K562 (cell line): ENCODE measurements at regions not wholly inside any gene's neighbourhood (a gene's known extent, or its start where the extent isn't known, plus 50 kb on each side); places are given as distances from the start of the nearest gene placed in this dataset.

Source experiments
- ATAC-seq: fragments of 200-7000 bp; cut with Tn5 transposase; 3 replicates; pipeline ENCODE4 v1.9.1; 2020; ENCODE audit warnings: moderate library complexity
- BruUV-seq: library from RNA; stranded (reverse); fragments of 400-500 nt; replicated peaks from 2 replicates; lab custom pipeline; 2021; lab: Mats Ljungman, UMichigan
- CTCF ChIA-PET: fragments of 300-600 bp; formaldehyde crosslinking; extraction: SDS; loops from one replicate; lab custom pipeline; 2021; ENCODE audit warnings: low intra/inter-chr PET ratio; lab: Yijun Ruan, JAX
- POLR2A ChIA-PET: fragments of 300-600, 350-650 bp; sonication (Branson Sonifier 250); formaldehyde crosslinking; extraction: SDS; loops from one replicate; lab custom pipeline; 2021; ENCODE audit warnings: antibody characterized with exemption, inconsistent platforms; lab: Yijun Ruan, JAX
- DNase-seq, 4 experiments: peaks; one replicate each; pipeline versions ENCODE4 v3.0.0 to v3.0.0-alpha.2; 2011 to 2018; ENCODE audit warnings: low spot score in 3 of 4, mixed read lengths in 3 of 4; ENCODE audit errors: extremely low read depth in 1 of 4
- FAIRE-seq: peaks from 2 replicates; lab custom pipeline; 2011; peaks lifted over from hg19 to GRCh38; lab: Jason Lieb, UNC
- H2AFZ ChIP-seq: 2 replicates; pipeline ENCODE4 v1.6.0; 2011; ENCODE audit warnings: low read depth, low read length, control low read depth, inconsistent platforms
- H3K27ac ChIP-seq: fragments of 200-600 bp; 3 replicates; pipeline ENCODE4 v1.8.0; 2011; ENCODE audit warnings: low read depth, mild to moderate bottlenecking, control low read depth, inconsistent platforms, low read length, moderate library complexity, mixed read lengths; ENCODE audit errors: extremely low read depth
- H3K27me3 ChIP-seq, 2 experiments: fragments of 300-600 bp in 1 of 2; 2 replicates in 1 of 2; 3 replicates in 1 of 2; pipeline versions ENCODE4 v1.6.0 to v1.8.0; 2011; ENCODE audit warnings: inconsistent platforms in 2 of 2, low read length in 2 of 2, mild to moderate bottlenecking in 1 of 2, mixed read lengths in 1 of 2, moderate library complexity in 1 of 2; ENCODE audit not compliant: control insufficient read depth in 2 of 2, insufficient read depth in 2 of 2
- H3K36me3 ChIP-seq: fragments of 300-600 bp; 3 replicates; pipeline ENCODE4 v1.8.0; 2011; ENCODE audit warnings: mild to moderate bottlenecking, low read length, inconsistent platforms; ENCODE audit not compliant: control insufficient read depth, insufficient read depth
- H3K4me1 ChIP-seq, 2 experiments: fragments of 200-600 bp in 1 of 2; replicated peaks in 1 of 2; 2 replicates in 1 of 2; 3 replicates in 1 of 2; pipeline versions ENCODE4 v1.5.1 to v1.8.0; 2011; ENCODE audit warnings: inconsistent platforms in 2 of 2, low read length in 2 of 2, mild to moderate bottlenecking in 1 of 2, mixed read lengths in 1 of 2, moderate library complexity in 1 of 2; ENCODE audit not compliant: control insufficient read depth in 2 of 2, insufficient read depth in 2 of 2
- H3K4me2 ChIP-seq: 2 replicates; pipeline ENCODE4 v1.6.1; 2011; ENCODE audit warnings: low read length, control low read depth, inconsistent platforms, mixed read lengths; ENCODE audit not compliant: insufficient read depth
- H3K4me3 ChIP-seq: fragments of 200-600 bp; sonication (generic), shearing (Covaris generic); 2 replicates; pipeline ENCODE4 v1.5.1; 2016; ENCODE audit warnings: control low read depth, inconsistent platforms
- H3K79me2 ChIP-seq: fragments of 200-600 bp; 3 replicates; pipeline ENCODE4 v1.8.0; 2011; ENCODE audit warnings: low read length, inconsistent platforms; ENCODE audit not compliant: control insufficient read depth, insufficient read depth
- H3K9ac ChIP-seq, 2 experiments: 2 replicates each; pipeline versions ENCODE4 v1.6.0 to v1.6.1; 2011; ENCODE audit warnings: low read depth in 2 of 2, low read length in 2 of 2, control low read depth in 1 of 2, inconsistent platforms in 1 of 2, mild to moderate bottlenecking in 1 of 2, mixed read lengths in 1 of 2; ENCODE audit not compliant: insufficient read depth in 1 of 2
- H3K9me1 ChIP-seq: one replicate; pipeline ENCODE4 v1.6.0; 2011; ENCODE audit warnings: inconsistent platforms, mild to moderate bottlenecking, low read length, moderate library complexity; ENCODE audit not compliant: control insufficient read depth, insufficient read depth
- H3K9me3 ChIP-seq: replicated peaks from 2 replicates; pipeline ENCODE4 v1.5.1; 2011; ENCODE audit warnings: low read depth, low read length, inconsistent platforms; ENCODE audit not compliant: control insufficient read depth, insufficient read depth
- H4K20me1 ChIP-seq: replicated peaks from 2 replicates; pipeline ENCODE4 v1.6.1; 2011; ENCODE audit warnings: low read length, inconsistent platforms, mixed read lengths; ENCODE audit not compliant: control insufficient read depth, insufficient read depth
- ARNT ChIP-seq, 2 experiments: fragments of 450-650 bp; IDR thresholded peaks; 2 replicates each; pipeline ENCODE4 v1.6.1; 2016; ENCODE audit warnings: mild to moderate bottlenecking in 1 of 2
- GATA2 ChIP-seq: sonication (generic); formaldehyde crosslinking; IDR thresholded peaks from 2 replicates; pipeline ENCODE4 v1.4.0; 2020; ENCODE audit warnings: mild to moderate bottlenecking, missing genetic modification reagents
- GTF2F1 ChIP-seq: IDR thresholded peaks from 2 replicates; pipeline ENCODE4 v1.6.1; 2011; ENCODE audit warnings: low read depth, low read length, improper control_type of control experiment
- HOXB6 ChIP-seq: fragments of 250-450 bp; sonication (Bioruptor Pico); IDR thresholded peaks from 2 replicates; pipeline ENCODE4 v1.5.1; 2022; ENCODE audit warnings: mild to moderate bottlenecking, borderline replicate concordance
- KLF10 ChIP-seq: fragments of 250-450 bp; sonication (Bioruptor Pico); IDR thresholded peaks from 2 replicates; pipeline ENCODE4 v1.6.1; 2021; ENCODE audit warnings: matching md5 sums
- NELFE ChIP-seq: IDR thresholded peaks from 2 replicates; pipeline ENCODE4 v1.6.1; 2011; ENCODE audit warnings: mild to moderate bottlenecking; ENCODE audit not compliant: insufficient read depth, insufficient read length
- NONO ChIP-seq, 2 experiments: fragments of 200-400 bp in 1 of 2; fragments of 450-650 bp in 1 of 2; formaldehyde crosslinking in 1 of 2; IDR thresholded peaks; 2 replicates each; pipeline ENCODE4 v1.6.1; 2017; ENCODE audit warnings: low read depth in 2 of 2, mild to moderate bottlenecking in 2 of 2, moderate library complexity in 2 of 2, low read length in 1 of 2
- POU5F1 ChIP-seq: fragments of 150-350 bp; IDR thresholded peaks from 2 replicates; pipeline ENCODE4 v1.6.1; 2014; ENCODE audit warnings: borderline replicate concordance, low read length, low read depth, mild to moderate bottlenecking; ENCODE audit not compliant: partially characterized antibody
- SPI1 ChIP-seq: IDR thresholded peaks from 2 replicates; pipeline ENCODE4 v1.6.1; 2011; ENCODE audit warnings: low read depth, low read length, control low read depth, borderline replicate concordance
- YY1 ChIP-seq, 3 experiments: IDR thresholded peaks; 2 replicates each; pipeline ENCODE4 v1.6.1; 2011; ENCODE audit warnings: low read length in 2 of 3, mild to moderate bottlenecking in 2 of 3, moderate library complexity in 2 of 3, borderline replicate concordance in 1 of 3, control low read depth in 1 of 3, low read depth in 1 of 3; ENCODE audit not compliant: insufficient read depth in 3 of 3, insufficient replicate concordance in 2 of 3, control insufficient read depth in 1 of 3, insufficient read length in 1 of 3; ENCODE audit errors: extremely low read depth in 1 of 3
- ZFP30 ChIP-seq: fragments of 250-450 bp; sonication (Bioruptor Pico); IDR thresholded peaks from 2 replicates; pipeline ENCODE4 v1.8.0; 2022; ENCODE audit warnings: moderate library complexity, mild to moderate bottlenecking, inconsistent platforms, borderline replicate concordance
- ZNF239 ChIP-seq: fragments of 250-450 bp; sonication (Bioruptor Pico); IDR thresholded peaks from 2 replicates; pipeline ENCODE4 v1.4.0; 2020; ENCODE audit warnings: mild to moderate bottlenecking
- ZNF589 ChIP-seq: fragments of 200-800 bp; sonication (Bioruptor generic); IDR thresholded peaks from 2 replicates; pipeline ENCODE4 v1.6.1; 2016; ENCODE audit warnings: low read depth, missing genetic modification characterization, missing compliant biosample characterization
- ZNF707 ChIP-seq: fragments of 250-450 bp; sonication (Bioruptor Pico); conservative IDR thresholded peaks from 2 replicates; pipeline ENCODE4 v1.8.0; 2022; ENCODE audit warnings: inconsistent platforms, mild to moderate bottlenecking, moderate library complexity
- WGBS: fragments of 100-300 bp; shearing (Covaris generic); methylation state at CpG from one replicate; pipeline ENCODE4 v1.1.6; 2016; ENCODE audit warnings: low coverage, mixed read lengths; ENCODE audit not compliant: insufficient coverage; ENCODE audit errors: missing lambda C conversion rate; 5-methylcytosine and 5-hydroxymethylcytosine counted together
- in situ Hi-C: fragments of 300-500 bp; cut with MboI; formaldehyde crosslinking; loops from 4 replicates; pipeline ENCODE4 v1.15.0; 2018; ENCODE audit warnings: inconsistent platforms, mixed read lengths
- intact Hi-C: fragments of 100-400 bp; cut with micrococcal nuclease; formaldehyde crosslinking; loops from 2 replicates; pipeline ENCODE4 v1.14.2; 2022
- TF ChIP-seq, protein P1 (sequence below): fragments of 250-450 bp; sonication (Bioruptor Pico); IDR thresholded peaks from 2 replicates; pipeline ENCODE4 v1.8.0; 2022; ENCODE audit warnings: inconsistent platforms
- TF ChIP-seq, protein P2 (sequence below): sonication (generic); formaldehyde crosslinking; IDR thresholded peaks from 2 replicates; pipeline ENCODE4 v1.8.0; 2022; ENCODE audit warnings: mild to moderate bottlenecking, missing genetic modification reagents, borderline replicate concordance
- TF ChIP-seq, protein P3 (sequence below): fragments of 450-650 bp; IDR thresholded peaks from 2 replicates; pipeline ENCODE4 v1.6.1; 2017; ENCODE audit warnings: antibody characterized with exemption

DNA sequence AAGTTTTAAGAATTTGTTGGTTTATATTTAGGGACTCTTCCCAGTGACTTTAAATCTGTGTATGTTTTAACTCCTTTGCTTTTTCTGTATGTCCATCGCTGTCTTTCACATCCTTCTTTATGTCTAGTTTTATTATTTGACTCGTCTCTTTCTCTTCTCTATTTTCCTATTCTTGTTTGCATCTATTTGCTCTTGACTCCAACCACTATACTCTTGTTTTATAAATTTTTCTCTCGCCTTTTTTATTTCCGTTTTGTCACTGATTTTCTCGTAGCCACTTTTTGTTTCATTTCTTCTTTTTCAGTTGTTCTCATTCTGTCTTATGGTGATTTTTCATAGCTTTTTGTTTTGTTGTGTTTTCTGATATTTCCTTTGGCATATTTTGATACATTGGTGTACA, 170.5 kb upstream of the NETO1 start:
- Histone ChIP-seq H3K4me1 (no peaks in the 10 kb centered on the region), H3K9ac (no peak overlapping the region), H3K36me3 (no peaks in the 10 kb centered on the region), H3K27me3 (no peaks in the 10 kb centered on the region), H3K4me2 (no peak overlapping the region), H3K79me2 (no peaks in the 10 kb centered on the region), H4K20me1 (no peaks in the 10 kb centered on the region), H3K4me3 (no peak overlapping the region), H3K9me1 (no peaks in the 10 kb centered on the region), H3K27ac (no peak overlapping the region), H2AFZ (no peak overlapping the region), H3K9me3 (no peaks in the 10 kb centered on the region)
- no peak for ATAC-seq
- BruUV-seq, result no TSS peak
- intact Hi-C loops (no loop called here), in situ Hi-C loops (no loop called here)
- no peak for DNase-seq
- ChIA-PET CTCF (no interaction called here), POLR2A (no interaction called here)
- FAIRE-seq, result no peak
- 0% methylated on average over 5 of the region's 5 CpGs for WGBS
- no peak for TF ChIP-seq ZNF589 (CRISPR knock-in tag)
- TF ChIP-seq YY1 (IDR thresholded peaks at IDR 0.05; ENCODE audit: borderline replicate concordance in 1 of 3, control insufficient read depth in 1 of 3, extremely low read depth in 1 of 3, insufficient read depth in 3 of 3, insufficient read length in 1 of 3, insufficient replicate concordance in 2 of 3, low read depth in 1 of 3, low read length in 2 of 3), result no peak
- TF ChIP-seq ZNF239 (CRISPR knock-in tag), result no peak
- TF ChIP-seq POU5F1, result no peak
- TF ChIP-seq, protein P1, sequence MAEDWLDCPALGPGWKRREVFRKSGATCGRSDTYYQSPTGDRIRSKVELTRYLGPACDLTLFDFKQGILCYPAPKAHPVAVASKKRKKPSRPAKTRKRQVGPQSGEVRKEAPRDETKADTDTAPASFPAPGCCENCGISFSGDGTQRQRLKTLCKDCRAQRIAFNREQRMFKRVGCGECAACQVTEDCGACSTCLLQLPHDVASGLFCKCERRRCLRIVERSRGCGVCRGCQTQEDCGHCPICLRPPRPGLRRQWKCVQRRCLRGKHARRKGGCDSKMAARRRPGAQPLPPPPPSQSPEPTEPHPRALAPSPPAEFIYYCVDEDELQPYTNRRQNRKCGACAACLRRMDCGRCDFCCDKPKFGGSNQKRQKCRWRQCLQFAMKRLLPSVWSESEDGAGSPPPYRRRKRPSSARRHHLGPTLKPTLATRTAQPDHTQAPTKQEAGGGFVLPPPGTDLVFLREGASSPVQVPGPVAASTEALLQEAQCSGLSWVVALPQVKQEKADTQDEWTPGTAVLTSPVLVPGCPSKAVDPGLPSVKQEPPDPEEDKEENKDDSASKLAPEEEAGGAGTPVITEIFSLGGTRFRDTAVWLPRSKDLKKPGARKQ (CRISPR knock-in tag), result no peak
- no peak for TF ChIP-seq HOXB6 (CRISPR knock-in tag)
- no peak for TF ChIP-seq ZFP30
- TF ChIP-seq, protein P2, sequence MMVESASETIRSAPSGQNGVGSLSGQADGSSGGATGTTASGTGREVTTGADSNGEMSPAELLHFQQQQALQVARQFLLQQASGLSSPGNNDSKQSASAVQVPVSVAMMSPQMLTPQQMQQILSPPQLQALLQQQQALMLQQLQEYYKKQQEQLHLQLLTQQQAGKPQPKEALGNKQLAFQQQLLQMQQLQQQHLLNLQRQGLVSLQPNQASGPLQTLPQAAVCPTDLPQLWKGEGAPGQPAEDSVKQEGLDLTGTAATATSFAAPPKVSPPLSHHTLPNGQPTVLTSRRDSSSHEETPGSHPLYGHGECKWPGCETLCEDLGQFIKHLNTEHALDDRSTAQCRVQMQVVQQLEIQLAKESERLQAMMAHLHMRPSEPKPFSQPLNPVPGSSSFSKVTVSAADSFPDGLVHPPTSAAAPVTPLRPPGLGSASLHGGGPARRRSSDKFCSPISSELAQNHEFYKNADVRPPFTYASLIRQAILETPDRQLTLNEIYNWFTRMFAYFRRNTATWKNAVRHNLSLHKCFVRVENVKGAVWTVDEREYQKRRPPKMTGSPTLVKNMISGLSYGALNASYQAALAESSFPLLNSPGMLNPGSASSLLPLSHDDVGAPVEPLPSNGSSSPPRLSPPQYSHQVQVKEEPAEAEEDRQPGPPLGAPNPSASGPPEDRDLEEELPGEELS, result no peak
- no peak for TF ChIP-seq NONO (IDR thresholded peaks at IDR 0.05; ENCODE audit: low read depth in 2 of 2, low read length in 1 of 2)
- TF ChIP-seq ARNT (IDR thresholded peaks at IDR 0.05), result no peak
- no peak for TF ChIP-seq NELFE
- no peak for TF ChIP-seq SPI1
- no peak for TF ChIP-seq GTF2F1
- TF ChIP-seq, protein P3, sequence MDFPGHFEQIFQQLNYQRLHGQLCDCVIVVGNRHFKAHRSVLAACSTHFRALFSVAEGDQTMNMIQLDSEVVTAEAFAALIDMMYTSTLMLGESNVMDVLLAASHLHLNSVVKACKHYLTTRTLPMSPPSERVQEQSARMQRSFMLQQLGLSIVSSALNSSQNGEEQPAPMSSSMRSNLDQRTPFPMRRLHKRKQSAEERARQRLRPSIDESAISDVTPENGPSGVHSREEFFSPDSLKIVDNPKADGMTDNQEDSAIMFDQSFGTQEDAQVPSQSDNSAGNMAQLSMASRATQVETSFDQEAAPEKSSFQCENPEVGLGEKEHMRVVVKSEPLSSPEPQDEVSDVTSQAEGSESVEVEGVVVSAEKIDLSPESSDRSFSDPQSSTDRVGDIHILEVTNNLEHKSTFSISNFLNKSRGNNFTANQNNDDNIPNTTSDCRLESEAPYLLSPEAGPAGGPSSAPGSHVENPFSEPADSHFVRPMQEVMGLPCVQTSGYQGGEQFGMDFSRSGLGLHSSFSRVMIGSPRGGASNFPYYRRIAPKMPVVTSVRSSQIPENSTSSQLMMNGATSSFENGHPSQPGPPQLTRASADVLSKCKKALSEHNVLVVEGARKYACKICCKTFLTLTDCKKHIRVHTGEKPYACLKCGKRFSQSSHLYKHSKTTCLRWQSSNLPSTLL, result no peak
- TF ChIP-seq ZNF707 (CRISPR knock-in tag), result no peak
- no peak for TF ChIP-seq KLF10 (CRISPR knock-in tag)
- no peak for TF ChIP-seq GATA2 (CRISPR knock-in tag)
- TF ChIP-seq, all 486 proteins: peak for 0
